NOMO-1 treated with dmso at 0.1 percent for 144 hours (cell line): ENCODE measurements at regions not wholly inside any gene's neighbourhood (a gene's known extent, or its start where the extent isn't known, plus 50 kb on each side); places are given as distances from the start of the nearest gene placed in this dataset.

Experiments
- DNase-seq: peaks from one replicate; lab custom pipeline; 2025; ENCODE audit not compliant: unreplicated experiment; lab: John Stamatoyannopoulos, UW

GRCh38 chr11:43602670-43603069 is 77.9 kb upstream of the HSD17B12 start:
- no peak for DNase-seq

- DNase-seq = no peak
These were observed 66.3 kb upstream of the HSD17B12 start for GRCh38 chr11:43614214-43614613.

- DNase-seq = no peak
These were observed 60.6 kb upstream of the HSD17B12 start for GRCh38 chr11:43619863-43620505.

- DNase-seq = no peak
These were observed 53.7 kb upstream of the HSD17B12 start for GRCh38 chr11:43626798-43627197.
